Activated CD8-positive, alpha-beta T cell treated with anti-CD3 and anti-CD28 coated beads for 36 hours (primary cell): ENCODE measurements at regions not wholly inside any gene's neighbourhood (a gene's known extent, or its start where the extent isn't known, plus 50 kb on each side); places are given as distances from the start of the nearest gene placed in this dataset.

Experiments
- ATAC-seq: fragments of 200-7000 bp; cut with Tn5 transposase; one replicate; pipeline ENCODE4 v1.10.0; 2021; ENCODE audit warnings: mild to moderate bottlenecking, moderate library complexity
- CTCF ChIA-PET: fragments of 350-600 bp; sonication (Branson Sonifier 250); formaldehyde crosslinking; loops from one replicate; lab custom pipeline; 2021; ENCODE audit warnings: antibody characterized with exemption; lab: Charles Lee
- POLR2A ChIA-PET: fragments of 350-600 bp; sonication (Branson Sonifier 250); formaldehyde crosslinking; loops from one replicate; lab custom pipeline; 2021; ENCODE audit warnings: antibody characterized with exemption; lab: Charles Lee
- DNase-seq: peaks from one replicate; pipeline ENCODE4 v3.0.0-alpha.2; 2020
- H3K27ac Mint-ChIP-seq: one replicate; pipeline ENCODE4 v1.8.0; 2021; ENCODE audit warnings: mild to moderate bottlenecking, mixed read lengths
- H3K27me3 Mint-ChIP-seq: one replicate; pipeline ENCODE4 v1.8.0; 2021; ENCODE audit warnings: mixed read lengths
- H3K36me3 Mint-ChIP-seq: one replicate; pipeline ENCODE4 v1.8.0; 2021; ENCODE audit warnings: low read depth, mixed read lengths
- H3K4me1 Mint-ChIP-seq: one replicate; pipeline ENCODE4 v1.8.0; 2021; ENCODE audit warnings: low read depth, mixed read lengths
- H3K4me3 Mint-ChIP-seq: one replicate; pipeline ENCODE4 v1.8.0; 2021; ENCODE audit warnings: mild to moderate bottlenecking, moderate library complexity, mixed read lengths
- H3K9me3 Mint-ChIP-seq: one replicate; pipeline ENCODE4 v1.8.0; 2021; ENCODE audit warnings: mixed read lengths
- CTCF ChIP-seq: fragments of 200-600 bp; IDR thresholded peaks from one replicate; pipeline ENCODE4 v1.8.0; 2022; ENCODE audit warnings: antibody characterized with exemption, mild to moderate bottlenecking
- intact Hi-C: fragments of 100-400 bp; cut with micrococcal nuclease; formaldehyde crosslinking; loops from one replicate; pipeline ENCODE4 v1.10.0; 2022

- ATAC-seq: no peak
- POLR2A ChIA-PET: no interaction called here
- H3K36me3 Mint-ChIP-seq: no peaks in the 10 kb centered on the region
- no peak overlapping the region for H3K4me3 Mint-ChIP-seq
- H3K27me3 Mint-ChIP-seq: peaks cover 3% of the 10 kb centered on the region
- no peak for TF ChIP-seq CTCF
- DNase-seq: no peak
- no peaks in the 10 kb centered on the region for H3K4me1 Mint-ChIP-seq
- H3K9me3 Mint-ChIP-seq: peaks cover 1% of the 10 kb centered on the region
- CTCF ChIA-PET: no interaction called here
- H3K27ac Mint-ChIP-seq: no peak overlapping the region
- intact Hi-C loops: no loop called here
Measured at GRCh38 chr4:142913461-142914030, 67.4 kb upstream of the INPP4B start.

GRCh38 chr4:142917678-142918077 is 71.6 kb upstream of the INPP4B start:
- ChIA-PET POLR2A (no interaction called here), CTCF (no interaction called here)
- Mint-ChIP-seq H3K36me3 (no peaks in the 10 kb centered on the region), H3K4me1 (no peaks in the 10 kb centered on the region), H3K9me3 (peaks cover 1% of the 10 kb centered on the region), H3K27me3 (no peaks in the 10 kb centered on the region), H3K27ac (no peak overlapping the region), H3K4me3 (no peak overlapping the region)
- TF ChIP-seq CTCF: no peak
- intact Hi-C loops: no loop called here
- ATAC-seq (no peak), DNase-seq (no peak)

DNA sequence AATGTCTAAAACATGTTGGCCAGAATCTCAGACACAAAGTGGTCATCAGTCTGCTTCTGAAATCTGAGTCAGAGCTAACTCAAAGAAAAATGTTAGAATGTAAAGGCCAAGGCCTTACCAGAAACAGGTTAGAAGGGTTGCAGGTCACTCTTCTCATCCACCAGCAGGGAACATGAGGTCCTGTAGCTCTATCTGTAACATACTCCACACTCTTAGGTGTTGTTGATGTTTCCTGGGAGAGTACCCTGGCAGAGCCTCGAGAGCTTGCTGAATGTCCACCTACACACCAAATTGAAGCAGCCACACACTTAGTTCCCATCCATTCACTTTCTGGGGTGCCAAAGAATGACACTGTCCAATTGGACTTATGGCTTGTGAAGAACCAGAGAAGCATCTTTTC is 76.6 kb upstream of the INPP4B start:
- ChIA-PET POLR2A (no interaction called here), CTCF (no interaction called here)
- H3K27me3 Mint-ChIP-seq: no peaks in the 10 kb centered on the region
- DNase-seq (no peak), ATAC-seq (no peak)
- H3K4me1 Mint-ChIP-seq: no peaks in the 10 kb centered on the region
- H3K4me3 Mint-ChIP-seq: no peak overlapping the region
- TF ChIP-seq CTCF: no peak
- no peaks in the 10 kb centered on the region for H3K9me3 Mint-ChIP-seq
- H3K27ac Mint-ChIP-seq: no peak overlapping the region
- intact Hi-C loops: no loop called here
- no peaks in the 10 kb centered on the region for H3K36me3 Mint-ChIP-seq

- intact Hi-C loops: no loop called here
- no peaks in the 10 kb centered on the region for H3K9me3 Mint-ChIP-seq
- no peak overlapping the region for H3K4me3 Mint-ChIP-seq
- no peaks in the 10 kb centered on the region for H3K27me3 Mint-ChIP-seq
- no peak for DNase-seq
- TF ChIP-seq CTCF: no peak
- ChIA-PET CTCF (interaction anchor here (1.2 kb wide), 1 partner anchor 13 kb away, joined by 3 read pairs; no protein-coding TSS in a partner anchor), POLR2A (no interaction called here)
- H3K36me3 Mint-ChIP-seq: no peaks in the 10 kb centered on the region
- no peak overlapping the region for H3K27ac Mint-ChIP-seq
- H3K4me1 Mint-ChIP-seq: no peaks in the 10 kb centered on the region
- no peak for ATAC-seq
Measured at GRCh38 chr4:142923619-142924018, 77.5 kb upstream of the INPP4B start.

- DNase-seq (no peak), ATAC-seq (no peak)
- no peaks in the 10 kb centered on the region for H3K36me3 Mint-ChIP-seq
- intact Hi-C loops: no loop called here
- H3K27me3 Mint-ChIP-seq: no peaks in the 10 kb centered on the region
- H3K9me3 Mint-ChIP-seq: no peaks in the 10 kb centered on the region
- ChIA-PET CTCF (no interaction called here), POLR2A (no interaction called here)
- no peak for TF ChIP-seq CTCF
- no peak overlapping the region for H3K4me3 Mint-ChIP-seq
- H3K27ac Mint-ChIP-seq: no peak overlapping the region
- no peaks in the 10 kb centered on the region for H3K4me1 Mint-ChIP-seq
Measured at GRCh38 chr4:142925161-142925560, 79.1 kb upstream of the INPP4B start.
